IMR-90 (cell line): ENCODE measurements at regions not wholly inside any gene's neighbourhood (a gene's known extent, or its start where the extent isn't known, plus 50 kb on each side); places are given as distances from the start of the nearest gene placed in this dataset.

ENCODE experiments used
- ATAC-seq: fragments of 200-7000 bp; cut with Tn5 transposase; 2 replicates; pipeline ENCODE4 v1.9.1; 2020; ENCODE audit warnings: low read depth, mild to moderate bottlenecking, moderate library complexity
- BruUV-seq: library from RNA; stranded (reverse); fragments of 400-500 nt; replicated peaks from 2 replicates; lab custom pipeline; 2021; lab: Mats Ljungman, UMichigan
- CTCF ChIA-PET: fragments of 300-600 bp; formaldehyde crosslinking; extraction: SDS; loops from one replicate; lab custom pipeline; 2021; ENCODE audit warnings: antibody characterized with exemption; lab: Yijun Ruan, JAX
- POLR2A ChIA-PET: fragments of 300-600 bp; sonication (Branson Sonifier 250); formaldehyde crosslinking; loops from one replicate; lab custom pipeline; 2022; ENCODE audit warnings: antibody characterized with exemption; ENCODE audit not compliant: unreplicated experiment; lab: Charles Lee
- DNase-seq: peaks from one replicate; pipeline ENCODE4 v3.0.0; 2013
- H2AFZ ChIP-seq: replicated peaks from 2 replicates; pipeline ENCODE3; 2013; ENCODE audit warnings: low read length, mild to moderate bottlenecking; ENCODE audit not compliant: poor library complexity
- H2AK5ac ChIP-seq: 2 replicates; pipeline ENCODE4 v1.6.1; 2013; ENCODE audit warnings: low read depth, low read length, inconsistent platforms
- H2AK9ac ChIP-seq: replicated peaks from 2 replicates; pipeline ENCODE3; 2013; ENCODE audit warnings: mild to moderate bottlenecking, low read depth, low read length, moderate library complexity; ENCODE audit not compliant: poor library complexity
- H2BK120ac ChIP-seq: 2 replicates; pipeline ENCODE4 v1.6.1; 2013; ENCODE audit warnings: low read depth, low read length, inconsistent platforms
- H2BK15ac ChIP-seq: 3 replicates; pipeline ENCODE4 v1.6.1; 2013; ENCODE audit warnings: low read depth, low read length, inconsistent platforms
- H2BK20ac ChIP-seq: 2 replicates; pipeline ENCODE4 v1.6.1; 2013; ENCODE audit warnings: low read depth, mild to moderate bottlenecking, inconsistent platforms, low read length, moderate library complexity
- H2BK5ac ChIP-seq: 2 replicates; pipeline ENCODE4 v1.6.1; 2013; ENCODE audit warnings: mild to moderate bottlenecking, low read depth, low read length, inconsistent platforms; ENCODE audit not compliant: poor library complexity, severe bottlenecking
- H3K14ac ChIP-seq: replicated peaks from 2 replicates; pipeline ENCODE4 v1.6.1; 2013; ENCODE audit warnings: low read depth, low read length, inconsistent platforms
- H3K18ac ChIP-seq: 2 replicates; pipeline ENCODE4 v1.6.1; 2013; ENCODE audit warnings: low read depth, low read length, control low read depth
- H3K23ac ChIP-seq: 2 replicates; pipeline ENCODE4 v1.6.1; 2013; ENCODE audit warnings: low read depth, low read length, inconsistent platforms
- H3K27ac ChIP-seq: 2 replicates; pipeline ENCODE4 v1.5.1; 2013; ENCODE audit warnings: mild to moderate bottlenecking, control low read depth, low read length; ENCODE audit not compliant: insufficient read depth
- H3K27me3 ChIP-seq: 2 replicates; pipeline ENCODE4 v1.6.1; 2013; ENCODE audit warnings: low read length; ENCODE audit not compliant: control insufficient read depth, insufficient read depth
- H3K36me3 ChIP-seq: 2 replicates; pipeline ENCODE4 v1.6.1; 2013; ENCODE audit warnings: low read length, mixed read lengths; ENCODE audit not compliant: control insufficient read depth, insufficient read depth
- H3K4ac ChIP-seq: 2 replicates; pipeline ENCODE4 v1.6.1; 2013; ENCODE audit warnings: low read depth, low read length, inconsistent platforms
- H3K4me1 ChIP-seq: 2 replicates; pipeline ENCODE4 v1.6.1; 2013; ENCODE audit warnings: low read length, mixed read lengths; ENCODE audit not compliant: control insufficient read depth, insufficient read depth
- H3K4me2 ChIP-seq: 2 replicates; pipeline ENCODE4 v1.6.1; 2013; ENCODE audit warnings: low read depth, mild to moderate bottlenecking, control low read depth, low read length, moderate library complexity
- H3K4me3 ChIP-seq: 2 replicates; pipeline ENCODE4 v1.5.1; 2013; ENCODE audit warnings: low read depth, mild to moderate bottlenecking, control low read depth, low read length, moderate library complexity; ENCODE audit not compliant: insufficient read depth
- H3K56ac ChIP-seq: 2 replicates; pipeline ENCODE4 v1.6.1; 2013; ENCODE audit warnings: low read length, inconsistent platforms; ENCODE audit not compliant: insufficient read depth; ENCODE audit errors: extremely low read depth
- H3K79me1 ChIP-seq, 2 experiments: 2 replicates each; pipeline ENCODE4 v1.6.1; 2013; ENCODE audit warnings: low read length in 2 of 2, inconsistent platforms in 1 of 2, low read depth in 1 of 2
- H3K9ac ChIP-seq: 2 replicates; pipeline ENCODE4 v1.6.1; 2013; ENCODE audit warnings: low read depth, low read length, control low read depth
- H3K9me1 ChIP-seq: 2 replicates; pipeline ENCODE4 v1.6.1; 2013; ENCODE audit warnings: low read length, inconsistent platforms; ENCODE audit not compliant: insufficient read depth
- H3K9me3 ChIP-seq: 2 replicates; pipeline ENCODE4 v1.6.1; 2013; ENCODE audit warnings: low read length; ENCODE audit not compliant: control insufficient read depth, insufficient read depth
- H4K20me1 ChIP-seq: 2 replicates; pipeline ENCODE4 v1.6.1; 2013; ENCODE audit warnings: low read length, inconsistent platforms; ENCODE audit not compliant: insufficient read depth
- H4K5ac ChIP-seq: 2 replicates; pipeline ENCODE4 v1.6.1; 2013; ENCODE audit warnings: mild to moderate bottlenecking, low read depth, low read length, control low read depth
- H4K8ac ChIP-seq, 2 experiments: 2 replicates each; pipeline ENCODE4 v1.6.1; 2013; ENCODE audit warnings: low read depth in 2 of 2, low read length in 2 of 2, control low read depth in 1 of 2, inconsistent platforms in 1 of 2
- H4K91ac ChIP-seq: 2 replicates; pipeline ENCODE4 v1.6.1; 2013; ENCODE audit warnings: low read depth, low read length, inconsistent platforms; ENCODE audit not compliant: insufficient read depth
- BHLHE40 ChIP-seq: fragments of 150-350 bp; IDR thresholded peaks from 2 replicates; pipeline ENCODE4 v1.6.1; 2016; ENCODE audit warnings: mild to moderate bottlenecking, low read depth, low read length
- CEBPB ChIP-seq: IDR thresholded peaks from 2 replicates; pipeline ENCODE4 v1.6.1; 2012; ENCODE audit warnings: low read depth, low read length, improper control_type of control experiment
- CHD1 ChIP-seq: IDR thresholded peaks from 2 replicates; pipeline ENCODE4 v1.6.1; 2012; ENCODE audit warnings: low read depth, low read length, improper control_type of control experiment
- CTCF ChIP-seq: conservative IDR thresholded peaks from 2 replicates; pipeline ENCODE4 v1.5.1; 2012; ENCODE audit warnings: mild to moderate bottlenecking, low read depth, low read length, improper control_type of control experiment
- ELK1 ChIP-seq: fragments of 150-350 bp; IDR thresholded peaks from 2 replicates; pipeline ENCODE4 v1.6.1; 2016; ENCODE audit warnings: low read depth, mild to moderate bottlenecking, low read length, moderate library complexity, borderline replicate concordance
- FOS ChIP-seq: fragments of 150-350 bp; IDR thresholded peaks from 2 replicates; pipeline ENCODE4 v1.6.1; 2016; ENCODE audit warnings: low read depth, low read length
- MAFK ChIP-seq: IDR thresholded peaks from 2 replicates; pipeline ENCODE4 v1.6.1; 2012; ENCODE audit warnings: low read depth, low read length, improper control_type of control experiment
- MAZ ChIP-seq: IDR thresholded peaks from 2 replicates; pipeline ENCODE4 v1.6.1; 2012; ENCODE audit warnings: low read depth, mild to moderate bottlenecking, low read length, improper control_type of control experiment, moderate library complexity, borderline replicate concordance
- MXI1 ChIP-seq: IDR thresholded peaks from 2 replicates; pipeline ENCODE4 v1.6.1; 2012; ENCODE audit warnings: low read depth, mild to moderate bottlenecking, low read length, moderate library complexity, borderline replicate concordance
- NFE2L2 ChIP-seq: fragments of 150-350 bp; IDR thresholded peaks from 2 replicates; pipeline ENCODE4 v1.6.1; 2016; ENCODE audit warnings: low read depth, mild to moderate bottlenecking, low read length
- POLR2A ChIP-seq: IDR thresholded peaks from 2 replicates; pipeline ENCODE4 v1.6.1; 2012; ENCODE audit warnings: mild to moderate bottlenecking, low read depth, low read length
- RAD21 ChIP-seq: IDR thresholded peaks from 2 replicates; pipeline ENCODE4 v1.6.1; 2012; ENCODE audit warnings: low read length, improper control_type of control experiment
- RCOR1 ChIP-seq: IDR thresholded peaks from 2 replicates; pipeline ENCODE4 v1.6.1; 2012; ENCODE audit warnings: mild to moderate bottlenecking, low read length, improper control_type of control experiment; ENCODE audit not compliant: insufficient replicate concordance
- RFX5 ChIP-seq: IDR thresholded peaks from 2 replicates; pipeline ENCODE4 v1.8.0; 2012; ENCODE audit warnings: low read depth, mild to moderate bottlenecking, low read length, moderate library complexity
- SMC3 ChIP-seq: fragments of 150-350 bp; IDR thresholded peaks from 2 replicates; pipeline ENCODE4 v1.6.1; 2016; ENCODE audit warnings: low read depth, mild to moderate bottlenecking, antibody characterized with exemption, low read length, moderate library complexity
- USF2 ChIP-seq: fragments of 150-350 bp; IDR thresholded peaks from 2 replicates; pipeline ENCODE4 v1.6.1; 2017; ENCODE audit warnings: mild to moderate bottlenecking, antibody characterized with exemption, low read length, low read depth
- WGBS, 2 experiments: methylation state at CpG; one replicate each; pipeline versions ENCODE4 v1.1.5 to v1.1.7; 2013; ENCODE audit warnings: missing lambda C conversion rate in 2 of 2; ENCODE audit not compliant: insufficient read length in 1 of 2; ENCODE audit errors: extremely low coverage in 2 of 2; 5-methylcytosine and 5-hydroxymethylcytosine counted together
- dilution Hi-C: fragments of 300-500 bp; cut with HindIII; formaldehyde crosslinking; loops from one replicate; pipeline ENCODE4 v1.14.3; 2018; ENCODE audit warnings: low sequenced_read_pairs; ENCODE audit not compliant: unreplicated experiment
- in situ Hi-C: fragments of 300-500 bp; cut with MboI; formaldehyde crosslinking; loops from 3 replicates; pipeline ENCODE4 v1.14.3; 2019; ENCODE audit warnings: low sequenced_read_pairs, inconsistent platforms, mixed read lengths
- intact Hi-C: fragments of 100-400 bp; cut with micrococcal nuclease; formaldehyde crosslinking; loops from 2 replicates; pipeline ENCODE4 v1.10.0; 2022

- Histone ChIP-seq H3K9ac (no peak overlapping the region), H3K27ac (no peak overlapping the region)
Observed at GRCh38 chr2:138430181-138430580, 71.4 kb upstream of the SPOPL start.

More at GRCh38 chr2:138430181-138430580, 71.4 kb upstream of the SPOPL start:
- in situ Hi-C loops (no loop called here), intact Hi-C loops (no loop called here), dilution Hi-C loops (no loop called here)
- DNase-seq: no peak
- no peak overlapping the region for H3K56ac ChIP-seq
- H2AK9ac ChIP-seq: no peak overlapping the region
- CTCF ChIA-PET: no interaction called here
- no peaks in the 10 kb centered on the region for H3K9me1 ChIP-seq
- H4K5ac ChIP-seq: no peak overlapping the region
- H2BK20ac ChIP-seq: no peak overlapping the region
- no peaks in the 10 kb centered on the region for H3K27me3 ChIP-seq
- no peak overlapping the region for H2BK5ac ChIP-seq
- no peak overlapping the region for H3K23ac ChIP-seq
- TF ChIP-seq RAD21: no peak
- TF ChIP-seq FOS: no peak
- TF ChIP-seq RFX5: no peak
- TF ChIP-seq MXI1: no peak
- TF ChIP-seq SMC3: no peak
- TF ChIP-seq USF2: no peak
- TF ChIP-seq NFE2L2: no peak
- no peak for TF ChIP-seq RCOR1
- no peak for TF ChIP-seq BHLHE40
- no peak for TF ChIP-seq CTCF
- TF ChIP-seq ELK1: no peak
- no peak for TF ChIP-seq MAFK
- TF ChIP-seq POLR2A: no peak
- TF ChIP-seq CEBPB: no peak
- no peak for TF ChIP-seq MAZ
- no peak for TF ChIP-seq CHD1
- no peak overlapping the region for H4K8ac ChIP-seq
- no peak overlapping the region for H4K91ac ChIP-seq
- H2BK15ac ChIP-seq: no peak overlapping the region
- BruUV-seq: no TSS peak
- no peaks in the 10 kb centered on the region for H4K20me1 ChIP-seq
- H3K18ac ChIP-seq: no peak overlapping the region
- no peak overlapping the region for H3K4me3 ChIP-seq
- H3K79me1 ChIP-seq: no peaks in the 10 kb centered on the region
- no peak overlapping the region for H2AFZ ChIP-seq
- no peak overlapping the region for H3K4me2 ChIP-seq
- no peak for ATAC-seq
- peaks cover 3% of the 10 kb centered on the region for H3K4me1 ChIP-seq
- H3K36me3 ChIP-seq: no peaks in the 10 kb centered on the region
- no peaks in the 10 kb centered on the region for H3K9me3 ChIP-seq
- no peak overlapping the region for H2AK5ac ChIP-seq
- H3K14ac ChIP-seq: no peak overlapping the region
- H3K4ac ChIP-seq: no peak overlapping the region
- no CpG with 5 or more reads among the region's 3 CpGs for whole genome bisulfite sequencing, 2 experiments
- no peak overlapping the region for H2BK120ac ChIP-seq
- POLR2A ChIA-PET: no interaction called here
